ENCODE measurements at regions not wholly inside any gene's neighbourhood (a gene's known extent, or its start where the extent isn't known, plus 50 kb on each side); places are given as distances from the start of the nearest gene placed in this dataset.
A peak's percentile ranks its signal among the peaks of the same experiment; 100 is the strongest.

- FAIRE-seq (no peak), ATAC-seq (no peak), DNase-seq (ENCODE audit: extremely low read depth in 1 of 4, low spot score in 3 of 4) (no peak)
- TF ChIP-seq FOXM1 (IDR thresholded peaks at IDR 0.05; ENCODE audit: low read depth) (no peak), FOXM1 (CRISPR knock-in tag; IDR thresholded peaks at IDR 0.05; ENCODE audit: low read depth) (no peak), ZNF76 (CRISPR knock-in tag; IDR thresholded peaks at IDR 0.05; ENCODE audit: borderline replicate concordance) (no peak), MAX (CRISPR knock-in tag; IDR thresholded peaks at IDR 0.05) (0 out of 2 replicates have a peak, but pooled peaks have one; percentile 26), TARDBP (IDR thresholded peaks at IDR 0.05) (no peak)
- no peaks in the 10 kb centered on the region for H3K79me2 ChIP-seq (ENCODE audit: control insufficient read depth, insufficient read depth, low read length)
- intact Hi-C loops (cut with micrococcal nuclease) (no loop called here), in situ Hi-C loops (cut with MboI) (no loop called here)
- peaks cover 3 to 45% of the 10 kb centered on the region in 2 experiments; a peak in 3 of 5 replicates for H3K27me3 ChIP-seq (ENCODE audit: control insufficient read depth in 2 of 2, insufficient read depth in 2 of 2, low read length in 2 of 2)
- no peak overlapping the region for H3K27ac ChIP-seq (ENCODE audit: extremely low read depth, low read depth, low read length)
- H3K9me1 ChIP-seq (ENCODE audit: control insufficient read depth, insufficient read depth, low read length), result peaks cover 2% of the 10 kb centered on the region
- CTCF ChIA-PET (ENCODE audit: low intra/inter-chr PET ratio), result no interaction called here
- H2AFZ ChIP-seq (ENCODE audit: low read depth, low read length), result no peak overlapping the region
- peaks cover 7% of the 10 kb centered on the region for H4K20me1 ChIP-seq (replicated peaks; ENCODE audit: control insufficient read depth, insufficient read depth, low read length)
- peaks cover 0 to 26% of the 10 kb centered on the region in 2 experiments; a peak in 2 of 5 replicates for H3K4me1 ChIP-seq (replicated peaks in 1 of 2; ENCODE audit: control insufficient read depth in 2 of 2, insufficient read depth in 2 of 2, low read length in 2 of 2)
- no TSS peak for BruUV-seq (replicated peaks)
- WGBS (ENCODE audit: insufficient coverage, low coverage, missing lambda C conversion rate), result 37% methylated on average over 19 of the region's 19 CpGs
- no peak overlapping the region; a peak in 1 of 4 replicates for H3K9ac ChIP-seq (ENCODE audit: insufficient read depth in 1 of 2, low read depth in 2 of 2, low read length in 2 of 2)
- H3K36me3 ChIP-seq (ENCODE audit: control insufficient read depth, insufficient read depth, low read length), result no peaks in the 10 kb centered on the region
- POLR2A ChIA-PET, result interaction anchor here (1.3 kb wide), 1 partner anchor 12 kb away, joined by 4 read pairs; no protein-coding TSS in a partner anchor
- H3K9me3 ChIP-seq (replicated peaks; ENCODE audit: control insufficient read depth, insufficient read depth, low read depth, low read length), result no peaks in the 10 kb centered on the region
- H3K4me2 ChIP-seq (ENCODE audit: insufficient read depth, low read length), result no peak overlapping the region
- H3K4me3 ChIP-seq, result no peak overlapping the region
Measured at GRCh38 chr17:77310336-77310735, 169.6 kb downstream of the SEC14L1 start.

DNA sequence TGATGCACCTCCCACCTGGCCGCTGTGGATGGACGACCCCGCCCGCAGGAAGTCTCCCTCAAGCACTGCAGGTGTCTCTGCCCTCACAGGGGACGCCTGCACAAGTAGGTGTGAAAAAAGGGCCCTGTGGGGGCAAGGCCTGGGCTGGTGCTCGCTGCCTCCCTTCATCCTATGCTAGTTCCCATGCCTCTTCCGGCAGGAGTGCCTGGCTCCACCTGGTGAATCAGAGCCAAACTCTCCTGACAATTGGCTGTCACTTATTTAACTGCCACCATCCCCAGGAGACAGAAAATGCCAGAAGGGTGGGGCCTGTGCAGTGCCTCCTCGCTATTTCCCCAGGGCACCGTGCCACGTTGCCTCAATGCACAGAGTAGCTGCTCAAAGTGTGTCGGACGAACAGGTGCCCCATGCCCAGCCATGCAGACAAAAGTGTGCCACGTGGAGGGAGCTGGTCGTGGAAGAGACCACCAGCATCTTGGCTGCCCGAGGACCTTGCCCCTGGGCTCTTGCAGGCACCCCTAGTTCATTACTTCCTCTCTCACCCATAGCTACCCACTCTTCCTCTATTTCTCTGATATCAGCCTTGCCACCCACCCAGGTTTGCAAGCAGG is 170.7 kb downstream of the SEC14L1 start:
- FAIRE-seq (no peak), ATAC-seq (no peak), DNase-seq (ENCODE audit: extremely low read depth in 1 of 4, low spot score in 3 of 4) (no peak)
- H3K27ac ChIP-seq (ENCODE audit: extremely low read depth, low read depth, low read length), result no peak overlapping the region
- peaks cover 0 to 38% of the 10 kb centered on the region in 2 experiments; a peak in 3 of 5 replicates for H3K27me3 ChIP-seq (ENCODE audit: control insufficient read depth in 2 of 2, insufficient read depth in 2 of 2, low read length in 2 of 2)
- BruUV-seq (replicated peaks), result no TSS peak
- intact Hi-C loops (cut with micrococcal nuclease) (no loop called here), in situ Hi-C loops (cut with MboI) (no loop called here)
- no peak overlapping the region for H3K4me2 ChIP-seq (ENCODE audit: insufficient read depth, low read length)
- H4K20me1 ChIP-seq (replicated peaks; ENCODE audit: control insufficient read depth, insufficient read depth, low read length), result peaks cover 7% of the 10 kb centered on the region; the same call in 1 of the 2 replicates
- peaks cover 0 to 32% of the 10 kb centered on the region in 2 experiments; a peak in 2 of 5 replicates for H3K4me1 ChIP-seq (replicated peaks in 1 of 2; ENCODE audit: control insufficient read depth in 2 of 2, insufficient read depth in 2 of 2, low read length in 2 of 2)
- no peaks in the 10 kb centered on the region for H3K9me3 ChIP-seq (replicated peaks; ENCODE audit: control insufficient read depth, insufficient read depth, low read depth, low read length)
- H3K36me3 ChIP-seq (ENCODE audit: control insufficient read depth, insufficient read depth, low read length), result no peaks in the 10 kb centered on the region
- no peak overlapping the region for H2AFZ ChIP-seq (ENCODE audit: low read depth, low read length)
- ChIA-PET CTCF (ENCODE audit: low intra/inter-chr PET ratio) (no interaction called here), POLR2A (interaction anchor here (3.1 kb wide), 1 partner anchor 11 kb away, joined by 22 read pairs; no protein-coding TSS in a partner anchor)
- no peak overlapping the region for H3K9ac ChIP-seq (ENCODE audit: insufficient read depth in 1 of 2, low read depth in 2 of 2, low read length in 2 of 2)
- H3K4me3 ChIP-seq, result no peak overlapping the region
- TF ChIP-seq MIER1 (IDR thresholded peaks at IDR 0.05; ENCODE audit: low read depth), result no peak
- TF ChIP-seq BMI1 (IDR thresholded peaks at IDR 0.05; ENCODE audit: low read length), result no peak
- TF ChIP-seq NCOA2 (IDR thresholded peaks at IDR 0.05; ENCODE audit: partially characterized antibody in 2 of 2), result no peak
- TF ChIP-seq MTA3 (IDR thresholded peaks at IDR 0.05; ENCODE audit: borderline replicate concordance), result no peak
- no peak for TF ChIP-seq MED1 (CRISPR knock-in tag; IDR thresholded peaks at IDR 0.05; ENCODE audit: borderline replicate concordance)
- TF ChIP-seq ZNF41 (CRISPR knock-in tag; conservative IDR thresholded peaks at IDR 0.05), result no peak
- TF ChIP-seq ZNF23 (CRISPR knock-in tag; IDR thresholded peaks at IDR 0.05), result no peak
- TF ChIP-seq, protein P1, sequence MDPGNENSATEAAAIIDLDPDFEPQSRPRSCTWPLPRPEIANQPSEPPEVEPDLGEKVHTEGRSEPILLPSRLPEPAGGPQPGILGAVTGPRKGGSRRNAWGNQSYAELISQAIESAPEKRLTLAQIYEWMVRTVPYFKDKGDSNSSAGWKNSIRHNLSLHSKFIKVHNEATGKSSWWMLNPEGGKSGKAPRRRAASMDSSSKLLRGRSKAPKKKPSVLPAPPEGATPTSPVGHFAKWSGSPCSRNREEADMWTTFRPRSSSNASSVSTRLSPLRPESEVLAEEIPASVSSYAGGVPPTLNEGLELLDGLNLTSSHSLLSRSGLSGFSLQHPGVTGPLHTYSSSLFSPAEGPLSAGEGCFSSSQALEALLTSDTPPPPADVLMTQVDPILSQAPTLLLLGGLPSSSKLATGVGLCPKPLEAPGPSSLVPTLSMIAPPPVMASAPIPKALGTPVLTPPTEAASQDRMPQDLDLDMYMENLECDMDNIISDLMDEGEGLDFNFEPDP (CRISPR knock-in tag; IDR thresholded peaks at IDR 0.05), result no peak
- TF ChIP-seq, protein P2, sequence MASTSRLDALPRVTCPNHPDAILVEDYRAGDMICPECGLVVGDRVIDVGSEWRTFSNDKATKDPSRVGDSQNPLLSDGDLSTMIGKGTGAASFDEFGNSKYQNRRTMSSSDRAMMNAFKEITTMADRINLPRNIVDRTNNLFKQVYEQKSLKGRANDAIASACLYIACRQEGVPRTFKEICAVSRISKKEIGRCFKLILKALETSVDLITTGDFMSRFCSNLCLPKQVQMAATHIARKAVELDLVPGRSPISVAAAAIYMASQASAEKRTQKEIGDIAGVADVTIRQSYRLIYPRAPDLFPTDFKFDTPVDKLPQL (IDR thresholded peaks at IDR 0.05; ENCODE audit: extremely low read depth, insufficient read length), result no peak
- 26% methylated on average over 15 of the region's 15 CpGs for WGBS (ENCODE audit: insufficient coverage, low coverage, missing lambda C conversion rate)
- no peaks in the 10 kb centered on the region for H3K79me2 ChIP-seq (ENCODE audit: control insufficient read depth, insufficient read depth, low read length)
- H3K9me1 ChIP-seq (ENCODE audit: control insufficient read depth, insufficient read depth, low read length), result peaks cover 2% of the 10 kb centered on the region
